GM12891 (cell line): ENCODE measurements at regions not wholly inside any gene's neighbourhood (a gene's known extent, or its start where the extent isn't known, plus 50 kb on each side); places are given as distances from the start of the nearest gene placed in this dataset.

Experiments
- POLR2A ChIP-seq: IDR thresholded peaks from 2 replicates; pipeline ENCODE4 v1.6.1; 2011; ENCODE audit warnings: low read depth, low read length, control low read depth
- POLR2AphosphoS5 ChIP-seq: IDR thresholded peaks from 2 replicates; pipeline ENCODE4 v1.6.1; 2011; ENCODE audit warnings: low read depth, low read length, control low read depth
- SPI1 ChIP-seq: IDR thresholded peaks from 2 replicates; pipeline ENCODE4 v1.6.1; 2011; ENCODE audit warnings: low read depth, low read length, control low read depth
- TAF1 ChIP-seq: IDR thresholded peaks from 2 replicates; pipeline ENCODE4 v1.6.1; 2011; ENCODE audit warnings: low read depth, low read length, control low read depth

DNA sequence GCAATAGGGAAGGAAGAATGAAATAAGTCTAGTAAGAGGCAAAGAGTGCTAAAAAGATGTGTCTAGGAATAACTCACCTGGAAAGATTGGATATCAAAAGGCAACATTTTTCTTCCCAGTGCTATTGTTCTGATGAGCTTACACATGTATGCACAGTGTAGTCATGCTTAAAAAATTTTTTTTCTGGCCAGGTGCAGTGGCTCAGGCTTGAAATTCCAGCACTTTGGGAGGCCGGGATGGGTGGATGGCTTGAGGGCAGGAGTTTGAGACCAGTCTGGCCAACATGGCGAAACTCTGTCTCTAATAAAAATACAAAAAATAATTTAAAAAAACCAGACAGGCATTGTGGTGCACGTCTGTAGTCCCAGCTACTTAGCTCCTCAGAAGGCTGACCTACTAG is 795.8 kb upstream of the IGFBP7 start:
- no peak for TF ChIP-seq SPI1
- no peak for TF ChIP-seq POLR2A
- no peak for TF ChIP-seq POLR2AphosphoS5
- no peak for TF ChIP-seq TAF1
